ENCODE measurements at regions not wholly inside any gene's neighbourhood (a gene's known extent, or its start where the extent isn't known, plus 50 kb on each side); places are given as distances from the start of the nearest gene placed in this dataset.

GRCh38 chr12:31781894-31782540 lies 53.2 kb upstream of the AMN1 start:
- H3K27ac ChIP-seq: no peak overlapping the region
- no peak overlapping the region for H3K4me3 ChIP-seq
- in situ Hi-C loops (cut with MboI; ENCODE audit: low pct_unique_long_range_greater_than_20kb in 2 of 9, low sequenced_read_pairs in 9 of 9, unreplicated experiment in 9 of 9): no loop called here
- H3K4me1 ChIP-seq (replicated peaks in 1 of 2): no peaks in the 10 kb centered on the region
- 17 to 100% (median 88%) methylated on average over 1 to 6 of the region's 17 CpGs; no CpG with 5 or more reads in 3 of the 10 experiments for WGBS, 10 experiments
- ATAC-seq (replicated peaks in 6 of 8): no peak

DNA sequence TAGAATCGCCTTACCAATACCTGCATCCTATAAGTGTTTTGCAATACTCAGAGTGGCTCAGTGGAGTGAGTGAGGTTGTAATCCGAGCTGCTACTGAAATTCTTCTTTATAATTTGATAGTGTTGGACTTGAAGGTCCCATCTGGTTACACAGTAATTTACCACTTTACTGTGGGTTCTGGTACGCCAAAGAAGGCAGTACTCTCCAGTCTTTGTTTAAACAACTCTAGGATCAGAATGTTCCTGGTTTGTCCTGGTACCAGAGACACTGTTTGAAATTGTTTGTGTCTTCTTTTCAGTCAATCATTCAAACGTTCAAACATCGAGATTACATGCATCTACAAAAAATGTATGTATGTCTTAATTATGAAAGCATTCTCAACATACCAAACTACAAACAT lies 51.3 kb upstream of the AMN1 start:
- H3K4me1 ChIP-seq (replicated peaks in 1 of 2): no peaks in the 10 kb centered on the region
- 26 to 100% (median 72%) methylated on average over 1 to 5 of the region's 5 CpGs; no CpG with 5 or more reads in 2 of the 10 experiments for WGBS, 10 experiments
- no peak overlapping the region for H3K4me3 ChIP-seq
- no peak overlapping the region for H3K27ac ChIP-seq
- in situ Hi-C loops (cut with MboI; ENCODE audit: low pct_unique_long_range_greater_than_20kb in 2 of 9, low sequenced_read_pairs in 9 of 9, unreplicated experiment in 9 of 9): no loop called here
- no peak for ATAC-seq (replicated peaks in 6 of 8)

DNA sequence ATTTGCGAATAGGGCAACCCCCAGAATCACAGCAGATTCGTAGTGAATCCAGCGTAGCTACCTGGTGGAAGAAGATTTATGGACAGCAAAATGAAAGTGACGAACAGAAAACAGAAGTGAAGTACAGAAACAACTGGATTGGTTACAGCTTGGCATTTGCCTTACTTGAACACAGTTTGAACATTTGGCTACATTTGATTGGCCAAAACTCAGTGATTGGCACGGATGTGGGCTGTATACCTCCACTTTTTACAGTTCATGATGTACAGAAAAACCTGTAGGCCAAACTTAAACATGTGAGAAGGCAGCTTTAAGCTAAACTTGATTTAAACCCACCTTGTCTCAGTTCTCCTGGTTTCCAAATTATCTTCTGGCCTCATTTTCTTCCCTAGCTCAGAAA lies 49.9 kb upstream of the AMN1 start:
- ATAC-seq (replicated peaks in 6 of 8): no peak
- no peak overlapping the region for H3K27ac ChIP-seq
- in situ Hi-C loops (cut with MboI; ENCODE audit: low pct_unique_long_range_greater_than_20kb in 2 of 9, low sequenced_read_pairs in 9 of 9, unreplicated experiment in 9 of 9): no loop called here
- peaks cover 4 to 6% of the 10 kb centered on the region in 2 donors for H3K4me1 ChIP-seq (replicated peaks in 1 of 2)
- 0 to 94% (median 71%) methylated on average over 1 to 5 of the region's 5 CpGs for WGBS, 10 experiments
- H3K4me3 ChIP-seq: no peak overlapping the region

Data from motor neuron (in vitro differentiated cells).